ENCODE measurements at regions not wholly inside any gene's neighbourhood (a gene's known extent, or its start where the extent isn't known, plus 50 kb on each side); places are given as distances from the start of the nearest gene placed in this dataset.

DNA sequence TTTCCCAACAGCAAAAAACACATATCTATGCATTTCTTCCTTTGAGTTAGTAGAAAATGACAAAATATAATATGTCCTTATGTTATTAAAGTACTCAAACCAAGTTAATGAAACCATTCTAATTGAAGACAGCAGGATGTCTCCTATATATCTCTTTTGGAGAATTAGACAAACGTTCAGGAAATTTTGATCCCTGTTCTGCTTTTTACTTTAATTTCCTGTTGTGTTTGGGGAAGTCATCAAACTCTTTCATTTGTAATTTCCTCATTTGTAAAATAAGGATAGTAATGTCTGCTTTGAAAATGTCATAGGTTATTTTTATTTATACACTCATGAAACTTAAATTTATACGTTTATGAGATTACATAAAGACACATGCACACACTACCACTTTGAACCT lies 281.8 kb upstream of the ANO5 start:
- TF ChIP-seq, protein P1, sequence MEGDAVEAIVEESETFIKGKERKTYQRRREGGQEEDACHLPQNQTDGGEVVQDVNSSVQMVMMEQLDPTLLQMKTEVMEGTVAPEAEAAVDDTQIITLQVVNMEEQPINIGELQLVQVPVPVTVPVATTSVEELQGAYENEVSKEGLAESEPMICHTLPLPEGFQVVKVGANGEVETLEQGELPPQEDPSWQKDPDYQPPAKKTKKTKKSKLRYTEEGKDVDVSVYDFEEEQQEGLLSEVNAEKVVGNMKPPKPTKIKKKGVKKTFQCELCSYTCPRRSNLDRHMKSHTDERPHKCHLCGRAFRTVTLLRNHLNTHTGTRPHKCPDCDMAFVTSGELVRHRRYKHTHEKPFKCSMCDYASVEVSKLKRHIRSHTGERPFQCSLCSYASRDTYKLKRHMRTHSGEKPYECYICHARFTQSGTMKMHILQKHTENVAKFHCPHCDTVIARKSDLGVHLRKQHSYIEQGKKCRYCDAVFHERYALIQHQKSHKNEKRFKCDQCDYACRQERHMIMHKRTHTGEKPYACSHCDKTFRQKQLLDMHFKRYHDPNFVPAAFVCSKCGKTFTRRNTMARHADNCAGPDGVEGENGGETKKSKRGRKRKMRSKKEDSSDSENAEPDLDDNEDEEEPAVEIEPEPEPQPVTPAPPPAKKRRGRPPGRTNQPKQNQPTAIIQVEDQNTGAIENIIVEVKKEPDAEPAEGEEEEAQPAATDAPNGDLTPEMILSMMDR (IDR thresholded peaks at IDR 0.05), result no peak
- no peak for TF ChIP-seq POLR2A (IDR thresholded peaks at IDR 0.05)

Data from tibial nerve (tissue), 3 donors.